H1 (cell line): ENCODE measurements at regions not wholly inside any gene's neighbourhood (a gene's known extent, or its start where the extent isn't known, plus 50 kb on each side); places are given as distances from the start of the nearest gene placed in this dataset.

Source experiments
- CHD7 ChIP-seq: fragments of 300-600 bp; sonication (generic); IDR thresholded peaks from 2 replicates; pipeline ENCODE4 v1.7.1; 2012; ENCODE audit warnings: low read length, moderate library complexity, mild to moderate bottlenecking, inconsistent platforms; ENCODE audit not compliant: insufficient replicate concordance

DNA sequence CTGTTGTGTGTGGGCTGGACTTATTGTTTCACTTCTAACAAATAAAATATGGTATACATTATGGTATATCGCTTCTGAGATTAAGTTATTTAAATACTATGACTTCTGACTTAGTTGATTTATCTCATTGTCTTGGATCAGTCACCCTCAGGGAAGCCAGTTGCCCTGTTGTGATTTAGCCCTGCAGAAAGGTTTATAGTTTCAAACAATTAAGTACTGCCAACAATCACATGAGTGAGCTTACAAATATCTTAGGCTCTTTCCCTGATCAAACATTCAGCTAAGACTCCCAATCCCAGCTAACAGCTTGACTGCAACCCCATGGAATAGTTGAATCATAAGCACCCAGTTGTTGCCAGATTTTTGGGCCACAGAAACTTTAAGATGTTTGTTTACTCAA lies 85.4 kb downstream of the MAGEC1 start (continued):
- TF ChIP-seq CHD7, result no peak
